K562 (cell line): ENCODE measurements at regions not wholly inside any gene's neighbourhood (a gene's known extent, or its start where the extent isn't known, plus 50 kb on each side); places are given as distances from the start of the nearest gene placed in this dataset. TPM values are rescaled to one million over a fixed set of nuclear protein-coding genes. Genes with fewer than 3 reads are reported as not detected.

Experiments
- small RNA-seq: library from RNA; depleted of rRNA; stranded (forward); fragments of <200 nt; gene quantifications from one replicate; pipeline ENCODE3, GENCODE V24; 2014

Small RNA genes in the stretch of these regions (small RNA-seq; reads per million reads assigned to genes)
- gene RNU6-452P (not detected), gene RNU6-666P (not detected), gene TRIAP1P1 (not detected)
